PC-3 (cell line): ENCODE measurements at regions not wholly inside any gene's neighbourhood (a gene's known extent, or its start where the extent isn't known, plus 50 kb on each side); places are given as distances from the start of the nearest gene placed in this dataset.

Experiments used
- ATAC-seq: fragments of 200-7000 bp; cut with Tn5 transposase; 2 replicates; pipeline ENCODE4 v1.9.1; 2020; ENCODE audit warnings: mild to moderate bottlenecking, moderate library complexity
- BruUV-seq: library from RNA; stranded (reverse); fragments of 400-500 nt; replicated peaks from 2 replicates; lab custom pipeline; 2021; lab: Mats Ljungman, UMichigan
- CTCF ChIA-PET: fragments of 300-600 bp; sonication (Branson Sonifier 250); formaldehyde crosslinking; loops from one replicate; lab custom pipeline; 2022; ENCODE audit warnings: antibody characterized with exemption; lab: Charles Lee
- POLR2A ChIA-PET: fragments of 300-600 bp; sonication (Branson Sonifier 250); formaldehyde crosslinking; loops from one replicate; lab custom pipeline; 2022; ENCODE audit warnings: antibody characterized with exemption; ENCODE audit not compliant: unreplicated experiment; lab: Charles Lee
- DNase-seq: peaks from one replicate; pipeline ENCODE4 v3.0.0-alpha.2; 2015
- H2AFZ ChIP-seq: fragments of 300-600 bp; sonication (generic); 2 replicates; pipeline ENCODE4 v1.6.0; 2016; ENCODE audit warnings: antibody characterized with exemption, low read length
- H3F3A ChIP-seq: fragments of 300-600 bp; sonication (generic); one replicate; pipeline ENCODE4 v1.6.0; 2017; ENCODE audit warnings: antibody characterized with exemption, low read length, control low read depth, mild to moderate bottlenecking; ENCODE audit not compliant: unreplicated experiment
- H3K27ac ChIP-seq: fragments of 300-600 bp; sonication (generic); 2 replicates; pipeline ENCODE4 v1.5.1; 2016; ENCODE audit warnings: mild to moderate bottlenecking, low read length
- H3K27me3 ChIP-seq: fragments of 300-600 bp; sonication (generic); 2 replicates; pipeline ENCODE4 v1.6.1; 2016; ENCODE audit warnings: low read length, mixed read lengths
- H3K36me3 ChIP-seq: fragments of 300-600 bp; sonication (generic); 2 replicates; pipeline ENCODE4 v1.6.1; 2016; ENCODE audit warnings: low read depth, mixed run types, low read length, mixed read lengths
- H3K4me1 ChIP-seq: fragments of 300-600 bp; sonication (generic); 2 replicates; pipeline ENCODE4 v1.5.1; 2016; ENCODE audit warnings: low read length; ENCODE audit not compliant: insufficient read depth
- H3K4me2 ChIP-seq: fragments of 300-600 bp; sonication (generic); 2 replicates; pipeline ENCODE4 v1.6.0; 2016; ENCODE audit warnings: low read length
- H3K4me3 ChIP-seq: fragments of 300-600 bp; sonication (generic); 2 replicates; pipeline ENCODE4 v1.5.1; 2016; ENCODE audit warnings: mild to moderate bottlenecking, low read length, mixed read lengths
- H3K79me2 ChIP-seq: fragments of 300-600 bp; sonication (generic); 2 replicates; pipeline ENCODE4 v1.6.1; 2017; ENCODE audit warnings: low read length, mixed read lengths
- H3K9ac ChIP-seq: fragments of 300-600 bp; sonication (generic); 2 replicates; pipeline ENCODE4 v1.6.0; 2016; ENCODE audit warnings: mild to moderate bottlenecking, low read length
- H3K9me2 ChIP-seq: fragments of 300-600 bp; sonication (generic); replicated peaks from 2 replicates; pipeline ENCODE4 v1.6.1; 2016; ENCODE audit warnings: mixed run types, low read length, mixed read lengths
- H3K9me3 ChIP-seq: fragments of 300-600 bp; sonication (generic); 2 replicates; pipeline ENCODE4 v1.6.1; 2016; ENCODE audit warnings: low read length, mixed read lengths
- H4K20me1 ChIP-seq: fragments of 300-600 bp; sonication (generic); 2 replicates; pipeline ENCODE4 v1.6.1; 2016; ENCODE audit warnings: low read length, mixed read lengths
- EZH2 ChIP-seq: fragments of 300-600 bp; sonication (generic); IDR thresholded peaks from one replicate; pipeline ENCODE4 v1.6.1; 2017; ENCODE audit warnings: antibody characterized with exemption, mild to moderate bottlenecking, low read length; ENCODE audit not compliant: unreplicated experiment
- EZH2phosphoT487 ChIP-seq: fragments of 300-600 bp; sonication (generic); IDR thresholded peaks from 2 replicates; pipeline ENCODE4 v1.6.1; 2018; ENCODE audit warnings: mild to moderate bottlenecking, antibody characterized with exemption, low read length, borderline replicate concordance
- intact Hi-C: fragments of 100-400 bp; cut with micrococcal nuclease; formaldehyde crosslinking; loops from 2 replicates; pipeline ENCODE4 v1.9.0; 2023
- TF ChIP-seq, protein P1 (sequence below): fragments of 300-600 bp; sonication (generic); conservative IDR thresholded peaks from 2 replicates; pipeline ENCODE4 v1.5.1; 2017; ENCODE audit warnings: antibody characterized with exemption, low read depth, mild to moderate bottlenecking, low read length

GRCh38 chr3:137061186-137061585 is 103.4 kb downstream of the IL20RB start:
- H3K36me3 ChIP-seq: no peaks in the 10 kb centered on the region
- no peaks in the 10 kb centered on the region for H3F3A ChIP-seq
- POLR2A ChIA-PET: no interaction called here

GRCh38 chr3:137062250-137062649 is 104.5 kb downstream of the IL20RB start:
- H3K9me2 ChIP-seq: no peaks in the 10 kb centered on the region
- no peaks in the 10 kb centered on the region for H3K79me2 ChIP-seq
- intact Hi-C loops: no loop called here
- peaks cover 28% of the 10 kb centered on the region for H3K27me3 ChIP-seq
- H2AFZ ChIP-seq: no peak overlapping the region
- H3K4me2 ChIP-seq: no peak overlapping the region
- H3K27ac ChIP-seq: no peak overlapping the region
- DNase-seq (no peak), ATAC-seq (no peak)
- TF ChIP-seq, protein P1, sequence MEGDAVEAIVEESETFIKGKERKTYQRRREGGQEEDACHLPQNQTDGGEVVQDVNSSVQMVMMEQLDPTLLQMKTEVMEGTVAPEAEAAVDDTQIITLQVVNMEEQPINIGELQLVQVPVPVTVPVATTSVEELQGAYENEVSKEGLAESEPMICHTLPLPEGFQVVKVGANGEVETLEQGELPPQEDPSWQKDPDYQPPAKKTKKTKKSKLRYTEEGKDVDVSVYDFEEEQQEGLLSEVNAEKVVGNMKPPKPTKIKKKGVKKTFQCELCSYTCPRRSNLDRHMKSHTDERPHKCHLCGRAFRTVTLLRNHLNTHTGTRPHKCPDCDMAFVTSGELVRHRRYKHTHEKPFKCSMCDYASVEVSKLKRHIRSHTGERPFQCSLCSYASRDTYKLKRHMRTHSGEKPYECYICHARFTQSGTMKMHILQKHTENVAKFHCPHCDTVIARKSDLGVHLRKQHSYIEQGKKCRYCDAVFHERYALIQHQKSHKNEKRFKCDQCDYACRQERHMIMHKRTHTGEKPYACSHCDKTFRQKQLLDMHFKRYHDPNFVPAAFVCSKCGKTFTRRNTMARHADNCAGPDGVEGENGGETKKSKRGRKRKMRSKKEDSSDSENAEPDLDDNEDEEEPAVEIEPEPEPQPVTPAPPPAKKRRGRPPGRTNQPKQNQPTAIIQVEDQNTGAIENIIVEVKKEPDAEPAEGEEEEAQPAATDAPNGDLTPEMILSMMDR: no peak
- TF ChIP-seq EZH2phosphoT487: no peak
- no peaks in the 10 kb centered on the region for H3K9me3 ChIP-seq
- H4K20me1 ChIP-seq: no peaks in the 10 kb centered on the region
- ChIA-PET POLR2A (no interaction called here), CTCF (no interaction called here)
- H3K36me3 ChIP-seq: no peaks in the 10 kb centered on the region
- no peaks in the 10 kb centered on the region for H3K4me1 ChIP-seq
- H3K9ac ChIP-seq: no peak overlapping the region
- BruUV-seq: no TSS peak
- no peak overlapping the region for H3K4me3 ChIP-seq
- no peaks in the 10 kb centered on the region for H3F3A ChIP-seq

More at GRCh38 chr3:137061186-137061585, 103.4 kb downstream of the IL20RB start:
- Histone ChIP-seq H3K4me1 (no peaks in the 10 kb centered on the region), H3K4me2 (no peak overlapping the region), H3K79me2 (no peaks in the 10 kb centered on the region), H3K27ac (no peak overlapping the region), H3K9me3 (no peaks in the 10 kb centered on the region), H2AFZ (no peak overlapping the region), H3K4me3 (no peak overlapping the region), H4K20me1 (no peaks in the 10 kb centered on the region), H3K9ac (no peak overlapping the region), H3K27me3 (peaks cover 38% of the 10 kb centered on the region), H3K9me2 (no peaks in the 10 kb centered on the region)
- intact Hi-C loops: no loop called here
- CTCF ChIA-PET: no interaction called here
- TF ChIP-seq, protein P1: no peak
- TF ChIP-seq EZH2phosphoT487 (no peak), EZH2 (no peak)
- BruUV-seq: no TSS peak
- DNase-seq (no peak), ATAC-seq (no peak)

DNA sequence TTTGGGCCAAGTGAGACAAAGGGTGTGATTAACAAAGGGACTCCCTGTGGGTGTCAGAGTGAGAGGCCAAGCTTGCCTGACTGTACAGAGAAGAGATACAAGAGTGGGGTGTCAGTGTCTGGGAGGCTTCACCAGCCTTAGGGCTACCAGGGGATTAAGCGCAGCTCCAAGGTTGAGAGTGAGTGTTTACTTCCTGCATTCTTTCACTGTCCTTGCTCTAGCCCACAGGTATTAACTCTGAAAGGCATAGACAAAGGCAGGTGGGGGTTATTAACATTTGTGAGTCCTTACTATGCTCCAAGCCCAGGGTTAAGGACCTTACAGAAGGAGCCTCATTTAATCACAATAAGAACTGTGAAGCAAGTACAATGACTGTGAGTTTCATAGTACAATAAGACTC is 107.6 kb downstream of the IL20RB start:
- H3K36me3 ChIP-seq: no peaks in the 10 kb centered on the region
- H3K9me3 ChIP-seq: no peaks in the 10 kb centered on the region
- H3F3A ChIP-seq: no peaks in the 10 kb centered on the region
- no peak overlapping the region for H2AFZ ChIP-seq
- no peaks in the 10 kb centered on the region for H3K79me2 ChIP-seq
- BruUV-seq: no TSS peak
- intact Hi-C loops: no loop called here
- CTCF ChIA-PET: no interaction called here
- H3K27me3 ChIP-seq: peaks cover 21% of the 10 kb centered on the region
- no peak overlapping the region for H3K4me2 ChIP-seq
- no peak overlapping the region for H3K4me3 ChIP-seq
- DNase-seq (no peak), ATAC-seq (no peak)
- no peaks in the 10 kb centered on the region for H4K20me1 ChIP-seq
- no peak overlapping the region for H3K27ac ChIP-seq
- POLR2A ChIA-PET: no interaction called here
- H3K9me2 ChIP-seq: no peaks in the 10 kb centered on the region
- no peaks in the 10 kb centered on the region for H3K4me1 ChIP-seq
- no peak overlapping the region for H3K9ac ChIP-seq
- TF ChIP-seq, protein P1: no peak
- TF ChIP-seq EZH2phosphoT487: no peak
- no peak for TF ChIP-seq EZH2
